H1 (cell line): ENCODE measurements at regions not wholly inside any gene's neighbourhood (a gene's known extent, or its start where the extent isn't known, plus 50 kb on each side); places are given as distances from the start of the nearest gene placed in this dataset.

ENCODE experiments used
- RBBP5 ChIP-seq: IDR thresholded peaks from 2 replicates; pipeline ENCODE4 v1.7.1; 2012; ENCODE audit warnings: low read depth, mild to moderate bottlenecking, inconsistent platforms, low read length, moderate library complexity, borderline replicate concordance
- TBP ChIP-seq: IDR thresholded peaks from 2 replicates; pipeline ENCODE4 v1.6.1; 2011; ENCODE audit warnings: low read depth, low read length, improper control_type of control experiment

DNA sequence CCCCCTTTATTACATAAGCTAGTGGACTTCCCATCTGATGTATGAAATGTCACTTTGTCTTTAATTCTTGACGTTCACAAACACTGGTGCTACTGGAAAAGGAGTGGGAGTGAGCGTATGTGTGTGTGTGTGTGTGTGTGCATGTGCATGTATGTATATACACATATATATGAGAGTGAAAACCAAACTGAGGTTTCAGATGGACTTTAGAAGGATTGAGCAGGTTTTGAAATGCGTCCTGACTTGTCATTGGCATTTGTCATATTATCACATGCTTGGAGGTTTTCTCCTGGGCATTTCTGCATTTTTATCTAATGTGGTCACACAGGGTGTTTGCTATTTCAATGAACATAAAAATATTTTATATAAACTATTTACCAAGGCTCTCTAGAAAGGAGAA is 1085.9 kb downstream of the BCL11B start (continued):
- TF ChIP-seq TBP (no peak), RBBP5 (no peak)
